GM12874 (cell line): ENCODE measurements at regions not wholly inside any gene's neighbourhood (a gene's known extent, or its start where the extent isn't known, plus 50 kb on each side); places are given as distances from the start of the nearest gene placed in this dataset.

Experiments
- CTCF ChIP-seq: IDR thresholded peaks from 2 replicates; pipeline ENCODE4 v1.5.1; 2011; ENCODE audit warnings: low read depth, mild to moderate bottlenecking, control low read depth, low read length, moderate library complexity; ENCODE audit not compliant: insufficient read depth

GRCh38 chr11:123301013-123301591 lies 106.1 kb upstream of the CLMP start:
- no peak for TF ChIP-seq CTCF

GRCh38 chr11:123299721-123300120 lies 104.7 kb upstream of the CLMP start:
- no peak for TF ChIP-seq CTCF

- no peak for TF ChIP-seq CTCF
Measured at GRCh38 chr11:123298488-123299447, 103.7 kb upstream of the CLMP start.

GRCh38 chr11:123292647-123293046 lies 97.6 kb upstream of the CLMP start:
- no peak for TF ChIP-seq CTCF

- no peak for TF ChIP-seq CTCF
Measured at GRCh38 chr11:123291201-123291869, 96.3 kb upstream of the CLMP start.

GRCh38 chr11:123286761-123287160 lies 91.7 kb upstream of the CLMP start:
- no peak for TF ChIP-seq CTCF

GRCh38 chr11:123286255-123286654 lies 91.2 kb upstream of the CLMP start:
- no peak for TF ChIP-seq CTCF
